ENCODE measurements at regions not wholly inside any gene's neighbourhood (a gene's known extent, or its start where the extent isn't known, plus 50 kb on each side); places are given as distances from the start of the nearest gene placed in this dataset.

DNA sequence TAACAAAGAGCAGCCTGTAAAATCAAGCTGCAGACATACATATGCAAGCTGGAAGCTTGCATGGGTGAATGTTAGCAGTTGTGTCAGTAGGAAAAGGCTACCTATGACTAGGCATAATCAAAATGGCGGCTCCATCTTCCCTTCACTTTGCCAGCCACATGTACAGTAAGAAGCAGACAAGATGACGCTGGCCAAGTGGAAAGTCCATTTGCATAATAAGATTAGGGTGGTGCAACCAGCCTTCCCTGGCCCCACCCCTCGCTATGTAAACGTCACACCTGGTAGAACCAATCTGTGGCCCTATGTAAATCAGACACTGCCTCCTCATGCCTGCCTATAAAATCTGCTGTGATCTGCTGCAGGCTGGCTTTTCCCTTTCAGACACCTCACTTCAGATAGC, 171.9 kb upstream of the USP25 start:
- DNase-seq = no peak

DNA sequence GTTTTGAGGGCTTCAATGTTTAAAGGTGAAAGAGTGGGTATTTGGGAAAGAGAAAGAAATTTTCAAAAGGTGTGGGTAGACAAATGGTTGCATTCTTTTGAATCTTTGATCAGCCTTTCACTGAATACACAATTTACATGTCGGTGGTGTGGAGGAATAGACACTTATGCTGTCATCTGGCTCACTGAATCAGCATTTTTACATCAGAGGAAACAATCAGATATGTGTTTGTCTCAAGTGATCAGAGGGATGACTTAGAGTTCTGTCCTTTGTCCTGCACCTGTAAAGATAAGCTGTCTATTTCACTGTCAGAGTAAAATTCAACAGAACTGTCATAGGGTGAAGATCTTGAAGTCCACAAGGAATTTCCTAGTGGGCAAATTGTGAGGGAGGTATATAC, 170.9 kb upstream of the USP25 start:
- DNase-seq = no peak

DNA sequence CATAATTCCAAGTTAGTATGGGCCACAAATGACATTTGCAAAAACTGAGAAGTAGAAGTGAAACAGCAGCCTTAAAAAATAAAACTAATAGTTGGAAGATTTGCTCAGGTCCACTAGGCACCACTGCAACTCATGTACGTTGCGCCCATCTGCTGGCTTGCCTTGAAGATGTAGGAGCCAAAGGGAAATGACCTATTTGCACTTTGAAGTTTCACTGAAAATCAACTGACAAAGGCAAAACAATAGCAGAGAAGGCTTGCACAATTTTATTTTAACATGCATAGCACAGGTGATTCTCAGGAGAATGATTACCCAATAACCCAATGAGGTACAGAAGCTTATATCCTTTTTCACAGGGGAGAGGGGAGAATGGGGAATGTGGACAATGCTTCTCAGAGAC, 170.1 kb upstream of the USP25 start:
- no peak for DNase-seq

DNA sequence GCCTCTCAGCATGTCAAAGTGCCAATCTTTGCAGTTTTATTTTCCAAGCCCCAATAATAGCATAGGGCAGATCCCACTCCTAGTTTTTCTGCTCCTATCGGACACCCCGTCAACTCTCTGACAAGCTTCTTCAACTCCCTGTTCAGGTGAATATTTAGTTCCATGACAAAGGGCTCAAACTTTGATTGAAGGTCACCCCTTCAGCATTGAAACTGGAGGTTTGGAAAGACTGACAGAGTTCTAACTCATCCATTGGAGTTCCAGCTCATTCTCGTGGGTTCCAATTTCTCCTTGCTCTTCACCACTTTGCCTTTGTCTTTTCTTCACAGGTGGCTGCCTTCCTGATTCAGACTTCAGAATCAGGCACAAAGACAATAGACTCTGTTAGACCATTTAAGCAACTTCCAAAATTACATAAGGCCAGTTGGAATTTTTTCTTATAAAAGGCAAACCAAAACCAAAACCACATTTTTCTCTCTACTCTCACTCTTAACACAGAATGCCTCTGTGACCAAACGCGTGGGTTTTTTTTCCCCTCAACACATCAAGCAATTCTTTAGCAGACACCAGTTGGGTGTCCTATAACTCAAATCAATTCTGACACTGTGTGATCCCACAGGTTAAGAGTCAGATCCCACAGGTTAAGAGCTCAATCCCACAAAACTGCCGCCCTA, 169.3 kb upstream of the USP25 start:
- no peak for DNase-seq

DNA sequence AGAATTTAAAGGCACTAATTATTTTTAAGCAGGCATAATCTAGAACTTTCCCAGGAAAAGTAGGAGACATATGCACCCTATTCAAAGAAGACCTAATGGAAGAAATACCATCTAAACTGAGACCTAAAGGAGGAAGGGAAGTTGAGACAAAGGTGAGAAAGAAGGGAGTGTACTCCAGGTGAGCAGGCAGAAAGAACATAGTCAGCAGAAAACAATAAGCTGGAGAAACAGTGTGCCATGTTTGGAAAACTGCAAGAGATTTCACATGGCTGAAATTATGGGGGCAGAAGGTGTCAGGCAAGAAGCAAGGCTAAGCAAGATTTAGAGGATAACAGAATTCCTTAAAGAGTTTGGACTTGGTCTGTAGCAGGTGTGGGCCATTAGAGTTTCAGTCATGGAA, 167.0 kb upstream of the USP25 start:
- no peak for DNase-seq

DNA sequence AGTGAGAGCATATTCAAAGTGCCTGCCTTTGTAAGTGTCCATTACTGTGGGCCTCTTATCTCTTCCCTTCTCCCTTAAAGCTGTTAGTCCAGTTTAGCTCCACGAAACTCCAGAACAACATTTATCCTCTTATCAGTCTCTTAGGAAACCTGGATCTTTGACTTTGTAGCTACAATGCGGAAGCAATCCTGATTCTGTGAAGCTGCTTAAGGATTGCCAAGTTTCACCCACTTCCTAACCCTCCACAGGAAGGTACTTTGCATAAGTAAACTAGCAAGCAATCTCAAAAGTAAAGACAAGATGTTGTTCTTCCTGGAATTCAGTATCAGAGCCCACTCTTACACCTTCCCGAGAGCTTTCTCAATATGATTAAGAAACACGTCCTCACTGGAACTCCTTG, 164.9 kb upstream of the USP25 start:
- DNase-seq = no peak

DNA sequence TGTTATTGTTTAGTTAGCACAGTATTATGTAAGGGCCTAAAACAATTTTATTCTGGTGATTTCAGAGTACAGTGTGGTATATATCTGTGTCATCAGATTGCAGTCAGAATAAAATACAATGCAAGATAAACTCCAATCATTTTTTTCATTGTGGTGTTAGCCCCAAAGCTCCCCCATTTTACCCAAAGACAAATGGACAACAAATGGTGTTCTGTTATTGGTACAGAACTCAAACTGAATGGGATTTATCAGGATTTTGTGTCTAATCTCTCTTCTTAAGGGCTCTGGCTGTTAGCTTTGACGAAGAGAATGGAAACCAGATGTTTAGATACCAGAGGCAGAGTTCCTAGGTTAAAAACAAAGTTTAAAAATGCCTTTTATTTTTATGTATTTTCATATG, 163.1 kb upstream of the USP25 start:
- no peak for DNase-seq

DNA sequence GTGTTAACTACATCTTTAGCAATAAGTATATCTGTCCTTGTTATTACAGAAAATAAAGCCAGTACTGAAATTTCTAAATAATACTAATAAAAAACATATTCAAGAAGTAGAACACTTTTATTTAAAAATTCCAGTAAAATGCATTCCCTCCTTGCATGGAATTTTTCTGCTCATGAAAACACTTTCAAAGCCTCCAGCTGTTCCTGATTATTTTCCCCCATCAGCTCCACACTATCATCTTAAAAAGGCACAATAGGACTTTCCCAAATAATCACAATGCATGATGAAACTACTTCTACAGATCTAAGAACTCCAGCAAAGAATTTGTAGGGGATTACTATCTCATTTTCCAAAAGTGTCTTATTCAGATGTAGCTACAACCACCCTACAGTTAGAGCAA, 162.6 kb upstream of the USP25 start:
- DNase-seq = no peak

DNA sequence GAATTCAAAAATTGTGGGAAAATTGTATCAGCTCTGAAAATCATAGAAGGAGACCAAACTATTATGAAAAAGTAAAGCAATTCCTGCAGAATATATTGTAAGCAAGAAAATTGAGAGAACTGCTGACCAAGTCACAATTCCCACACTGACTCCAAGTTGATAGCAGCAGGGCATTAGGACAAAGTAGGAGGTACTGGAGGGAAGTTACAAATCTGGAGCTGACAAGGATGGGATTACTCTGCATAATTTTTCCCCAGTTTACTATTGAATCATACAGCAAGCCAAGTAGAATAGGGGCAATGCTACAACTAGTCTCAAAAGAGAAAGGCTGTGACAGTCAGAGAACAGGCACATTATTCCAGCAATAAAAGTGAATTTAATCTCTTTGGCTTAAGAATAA, 161.3 kb upstream of the USP25 start:
- no peak for DNase-seq

DNA sequence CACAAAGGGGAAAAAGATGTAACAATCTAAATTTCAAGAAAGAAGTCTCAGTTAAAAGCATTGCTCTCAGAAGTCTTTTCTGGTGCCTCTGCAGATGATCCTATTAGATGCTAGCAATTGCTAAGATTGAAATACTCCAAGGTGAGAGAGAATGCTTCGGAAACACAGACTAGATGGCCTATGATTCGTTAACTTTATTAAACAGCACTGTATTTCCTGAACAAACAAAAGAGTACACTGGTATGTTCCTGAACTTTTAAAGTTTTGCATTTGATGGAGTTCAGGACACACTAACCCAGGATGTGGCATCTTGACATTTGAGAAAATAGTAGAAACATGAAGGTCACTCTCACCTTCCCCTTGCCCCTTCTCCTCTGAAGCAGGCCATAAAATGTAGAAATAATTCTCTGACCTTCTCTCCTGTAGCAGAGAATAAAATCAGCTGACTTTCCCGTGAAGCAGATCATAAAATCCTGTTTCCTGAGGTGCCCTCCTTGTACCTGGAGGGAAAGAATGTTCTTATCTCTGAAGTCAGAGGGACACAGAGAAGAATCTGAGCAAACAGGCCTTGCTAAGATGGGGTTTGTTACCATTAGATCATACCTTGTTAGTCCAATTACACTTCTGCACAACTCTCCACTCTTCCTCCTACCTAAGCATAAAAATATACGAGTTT, 142.9 kb upstream of the USP25 start:
- DNase-seq = no peak

DNA sequence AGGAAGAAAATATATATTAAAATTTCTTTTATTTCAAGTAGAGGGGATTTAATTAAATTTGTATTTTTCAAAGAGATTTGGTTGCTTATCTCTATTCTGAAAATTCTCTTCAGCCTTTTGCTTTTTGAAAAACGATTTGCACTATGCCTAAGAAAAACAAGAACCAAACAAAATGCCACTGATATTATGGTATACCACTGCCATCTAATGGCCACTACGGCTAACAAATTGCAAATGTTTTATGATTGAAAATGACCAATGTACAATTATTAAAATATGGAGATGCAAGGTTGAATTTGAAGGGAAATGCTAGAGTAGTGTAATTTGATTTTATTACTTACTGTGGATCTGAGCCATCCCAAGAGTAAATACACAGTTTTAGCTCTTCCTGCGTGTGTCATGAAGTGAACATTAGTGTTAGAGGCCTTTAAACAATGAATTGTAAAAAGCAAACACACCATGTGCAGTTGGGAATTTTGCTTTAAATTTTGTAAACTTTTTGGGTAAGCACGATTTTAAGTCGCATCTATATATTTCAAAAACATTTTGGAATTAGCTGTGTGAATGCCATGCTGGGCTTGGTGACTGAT, 137.4 kb upstream of the USP25 start:
- DNase-seq = peak; percentile 25

DNA sequence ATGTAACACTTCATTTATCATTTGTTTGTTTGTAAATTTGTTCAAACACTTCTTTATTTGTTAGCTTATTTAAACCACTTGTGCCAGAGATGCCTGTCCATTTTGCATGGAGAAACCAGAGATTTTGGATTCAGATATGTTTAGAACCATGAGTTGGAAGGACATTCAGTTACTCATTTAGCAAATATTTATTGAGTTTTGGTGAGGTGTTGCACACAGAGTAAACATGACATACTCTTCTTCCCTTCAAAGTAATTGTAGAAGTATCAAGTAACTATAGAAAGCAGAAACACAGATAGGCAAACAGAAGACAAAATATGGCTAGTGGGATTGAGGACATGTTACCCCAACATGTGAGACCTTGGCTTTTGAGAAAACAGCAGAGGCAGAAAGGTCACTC, 136.8 kb upstream of the USP25 start:
- no peak for DNase-seq

DNA sequence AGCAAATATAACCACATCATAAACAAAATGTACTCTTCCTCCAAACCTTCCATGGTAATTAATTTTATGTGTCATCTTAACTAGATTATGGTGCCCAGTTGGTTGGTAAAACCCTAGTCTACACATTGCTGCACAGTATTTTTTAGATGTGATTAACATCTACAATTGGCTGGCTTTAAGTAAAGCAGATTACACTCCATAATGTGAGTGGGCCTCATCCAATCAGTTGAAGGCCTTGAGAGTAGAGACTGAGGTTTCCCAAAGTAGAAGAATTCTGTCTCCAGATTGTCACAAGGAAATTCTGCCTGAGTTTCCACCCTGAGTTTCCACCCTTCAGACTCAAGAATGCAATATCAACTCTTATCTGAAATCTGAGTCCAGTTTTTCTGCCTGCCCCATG, 128.4 kb upstream of the USP25 start:
- no peak for DNase-seq

DNA sequence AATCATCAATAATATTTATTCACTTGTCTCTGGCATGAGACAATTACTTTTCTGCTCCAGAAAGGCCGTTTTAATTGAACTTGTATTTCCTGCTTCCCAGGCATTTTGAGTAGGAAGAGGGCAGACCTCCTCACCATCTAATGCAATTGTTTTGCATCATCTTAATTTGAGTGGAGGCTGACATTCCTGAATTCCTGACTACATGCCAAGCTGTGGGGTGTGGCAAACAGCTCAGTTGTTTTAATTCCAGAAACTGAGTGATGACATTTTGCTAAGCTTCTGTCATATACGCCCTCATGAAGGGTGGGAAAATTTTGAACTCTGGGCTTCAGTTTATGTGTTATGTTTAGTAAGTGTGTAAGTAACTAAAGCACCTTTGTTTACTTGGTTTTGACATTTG, 125.4 kb upstream of the USP25 start:
- no peak for DNase-seq

DNA sequence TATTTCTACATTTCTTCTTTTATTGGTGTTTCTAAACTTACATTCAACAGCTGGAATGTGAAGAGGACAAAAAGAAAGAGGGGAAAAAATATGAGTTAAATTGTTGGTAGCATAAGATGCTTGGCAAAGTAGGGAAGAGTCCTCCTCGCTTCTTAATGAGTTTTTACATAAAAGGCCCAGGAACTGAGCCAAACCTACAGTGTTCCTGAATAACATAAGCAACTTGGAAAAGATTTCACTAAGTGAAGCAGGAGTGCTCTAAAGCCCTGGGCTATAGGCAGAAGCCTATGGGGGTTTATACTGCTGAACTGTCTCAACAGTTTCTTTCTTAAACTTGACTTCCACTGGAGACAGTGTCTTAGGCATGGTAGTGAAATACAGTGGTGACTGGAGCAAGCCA, 115.0 kb upstream of the USP25 start:
- DNase-seq = no peak

DNA sequence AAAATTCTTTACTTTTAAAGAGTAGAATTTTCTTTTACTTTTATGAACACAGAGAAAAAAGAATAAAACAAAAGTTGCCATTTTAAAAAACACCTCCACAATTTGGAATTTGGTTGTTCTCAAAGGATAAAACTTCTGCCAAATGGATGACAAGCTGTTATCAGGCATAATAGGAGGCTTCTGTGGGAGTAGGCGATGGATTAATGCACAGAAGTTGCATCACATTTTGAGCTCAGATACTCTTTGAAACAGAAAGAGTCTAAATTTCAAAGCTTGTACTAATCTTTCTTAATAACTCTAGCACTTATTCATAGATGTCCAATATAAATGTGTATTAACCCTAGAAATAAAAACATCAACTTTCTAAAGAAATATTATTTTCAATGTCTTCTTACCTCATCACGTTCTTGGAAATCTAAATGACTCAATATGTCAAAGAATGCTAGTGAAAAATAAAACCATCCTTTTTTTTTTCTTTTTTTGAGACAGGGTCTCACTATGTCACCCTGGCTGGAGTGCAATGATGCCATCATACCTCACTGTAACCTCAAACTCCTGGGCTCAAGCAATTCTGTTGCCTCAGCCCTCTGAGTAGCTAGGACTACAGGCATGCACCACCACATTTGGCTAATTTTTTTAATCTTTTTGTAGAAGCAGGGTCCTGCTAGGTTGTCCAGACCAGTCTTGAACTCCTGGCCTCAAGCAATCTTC, 112.8 kb upstream of the USP25 start:
- DNase-seq = no peak

DNA sequence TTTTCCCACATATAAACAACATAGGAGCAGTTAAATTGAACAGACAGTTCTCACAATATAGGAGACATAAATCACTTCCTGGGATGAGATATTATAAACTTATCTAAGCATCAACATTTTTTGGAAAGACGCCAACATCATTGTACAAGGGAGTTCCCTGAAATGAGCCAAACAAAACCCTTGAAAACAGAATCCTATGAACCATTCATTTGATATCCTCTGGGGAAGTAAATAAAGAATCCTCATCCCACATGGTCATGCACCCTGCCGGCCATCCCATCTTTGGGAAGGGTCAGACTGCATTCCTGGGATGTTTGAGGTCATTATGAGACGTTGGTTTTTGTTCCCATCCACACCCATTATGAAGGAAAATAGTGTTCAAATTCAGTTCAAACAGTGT, 111.8 kb upstream of the USP25 start:
- DNase-seq = no peak

DNA sequence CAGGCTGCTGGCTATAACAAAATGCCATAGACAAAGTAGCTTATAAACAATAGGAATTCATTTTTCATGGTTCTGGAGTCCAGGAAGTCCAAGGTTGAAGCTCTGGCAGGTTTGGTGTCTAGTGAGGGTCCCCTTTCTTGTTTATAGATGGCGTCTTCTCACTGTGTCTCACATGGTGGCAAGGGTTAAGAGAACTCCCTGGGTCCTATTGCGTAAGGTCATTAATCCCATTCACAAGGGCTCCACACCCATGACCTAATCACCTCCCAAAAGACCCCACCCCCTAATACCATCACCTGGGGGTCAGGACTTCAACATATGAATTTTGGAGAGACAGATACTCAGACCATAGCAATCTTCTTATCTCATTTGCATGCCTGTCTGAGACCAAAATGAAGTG, 108.9 kb upstream of the USP25 start:
- DNase-seq = no peak

DNA sequence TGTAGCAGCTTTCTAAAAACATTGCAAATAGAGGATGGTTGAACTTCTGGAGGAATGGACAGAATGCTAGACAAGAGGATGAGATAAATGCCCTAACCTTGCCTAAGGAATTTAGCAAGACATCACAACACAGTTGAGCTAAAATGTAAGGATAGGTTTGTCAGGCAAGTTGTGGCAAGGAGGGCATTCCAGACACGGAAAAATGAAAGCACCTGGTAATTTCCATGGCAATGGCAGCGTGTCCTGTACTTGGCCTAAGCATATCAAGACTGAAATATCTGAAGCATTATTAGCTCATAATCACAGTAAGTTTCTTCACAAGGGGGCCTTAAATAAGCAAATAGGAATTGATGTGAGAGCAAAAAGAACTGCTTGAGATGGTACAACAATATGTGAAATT, 105.1 kb upstream of the USP25 start:
- DNase-seq = no peak

DNA sequence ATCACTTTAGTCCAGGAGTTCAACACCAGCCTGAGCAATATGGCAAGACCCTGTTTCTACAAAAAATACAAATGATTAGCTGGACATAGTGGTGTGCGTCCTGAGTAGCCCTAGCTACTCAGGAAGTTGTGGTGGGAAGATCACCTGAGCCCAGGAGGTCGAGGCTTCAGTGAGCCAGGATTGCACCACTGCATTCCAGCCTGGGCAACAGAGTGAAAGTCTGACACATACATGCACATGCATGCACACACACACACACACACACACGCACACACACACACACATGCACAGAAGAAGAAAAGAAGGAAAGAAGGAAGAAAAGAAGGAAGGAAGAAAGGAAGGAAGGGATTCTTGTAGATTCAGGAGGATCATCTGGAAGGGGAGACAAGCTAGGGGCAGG, 104.4 kb upstream of the USP25 start:
- DNase-seq = no peak

DNA sequence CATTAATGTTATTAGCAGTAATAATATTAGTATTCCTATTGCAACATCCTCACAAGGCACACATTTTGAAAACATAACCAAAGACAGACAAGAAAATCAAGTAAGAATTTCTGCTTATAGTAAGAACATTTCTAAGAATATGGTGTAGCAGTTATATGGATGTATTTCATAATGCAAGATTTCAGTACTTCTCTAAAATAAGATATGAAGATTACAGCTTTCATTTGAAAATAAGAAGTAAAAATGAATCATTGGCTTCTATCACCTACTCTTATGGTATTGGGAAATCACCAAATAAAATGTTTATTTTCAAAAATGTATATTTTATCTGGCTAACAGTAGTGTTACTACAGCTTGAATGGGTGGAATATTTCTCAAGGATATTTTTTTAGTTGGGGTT, 103.8 kb upstream of the USP25 start:
- no peak for DNase-seq

DNA sequence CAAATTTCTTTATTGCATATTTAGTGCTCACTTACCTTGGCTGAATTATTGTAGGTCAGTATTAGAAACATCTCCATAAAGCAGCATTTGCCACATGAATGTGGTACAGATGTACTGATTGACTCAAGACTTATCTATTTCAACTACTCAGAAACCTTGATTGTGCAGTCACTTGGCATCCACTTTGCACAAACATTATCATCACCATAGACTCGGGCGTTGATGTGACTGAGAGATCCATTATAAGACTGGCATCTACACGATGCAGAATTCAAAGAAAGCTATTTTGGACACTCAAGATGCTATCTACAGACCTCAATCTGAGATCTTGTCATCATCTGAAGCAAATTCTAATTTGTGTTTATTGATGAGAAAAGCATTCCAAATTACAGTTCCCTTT, 102.8 kb upstream of the USP25 start:
- DNase-seq = no peak

DNA sequence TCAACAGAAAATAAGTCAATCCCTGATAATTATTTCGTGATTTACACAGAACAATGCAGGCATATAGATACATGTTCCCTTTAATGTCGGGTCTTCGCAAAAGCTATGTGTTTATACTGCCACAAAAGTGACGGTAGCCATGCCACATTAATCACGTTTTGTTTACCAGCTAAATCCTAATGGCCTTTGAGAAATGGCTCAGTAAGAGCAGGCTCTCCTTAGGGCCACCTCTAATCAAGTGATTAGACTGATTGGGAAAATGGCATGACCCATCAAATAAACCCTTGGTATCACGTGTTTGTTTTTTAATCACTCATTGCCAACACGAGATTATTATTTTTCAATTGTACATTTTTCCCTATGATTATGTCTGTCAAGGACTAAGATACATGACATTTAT, 102.0 kb upstream of the USP25 start:
- DNase-seq = no peak

DNA sequence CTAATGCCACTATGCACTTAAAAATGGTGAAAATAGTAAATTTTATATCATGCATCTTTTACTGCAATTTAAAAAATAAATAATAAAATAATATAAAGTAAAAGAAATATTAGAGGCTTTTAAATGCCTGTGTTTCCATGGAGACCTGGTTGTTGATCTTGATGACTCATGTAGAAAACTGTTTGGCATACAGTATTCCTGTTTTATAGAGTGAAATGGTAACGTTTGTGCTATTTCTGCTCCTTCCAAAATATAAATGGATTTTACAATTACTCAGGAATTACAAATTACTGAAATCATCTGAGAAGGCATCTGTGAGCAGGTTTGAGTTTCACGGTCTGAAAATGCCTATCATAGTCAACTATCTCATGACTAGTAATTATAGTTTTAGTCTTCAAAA, 98.4 kb upstream of the USP25 start:
- no peak for DNase-seq

All from activated CD4-positive, alpha-beta T cell treated with anti-CD3 and anti-CD28 coated beads, Interleukin-2, amount 50 U/mL, for 16 hours (primary cell).